ENCODE measurements at regions not wholly inside any gene's neighbourhood (a gene's known extent, or its start where the extent isn't known, plus 50 kb on each side); places are given as distances from the start of the nearest gene placed in this dataset.

DNA sequence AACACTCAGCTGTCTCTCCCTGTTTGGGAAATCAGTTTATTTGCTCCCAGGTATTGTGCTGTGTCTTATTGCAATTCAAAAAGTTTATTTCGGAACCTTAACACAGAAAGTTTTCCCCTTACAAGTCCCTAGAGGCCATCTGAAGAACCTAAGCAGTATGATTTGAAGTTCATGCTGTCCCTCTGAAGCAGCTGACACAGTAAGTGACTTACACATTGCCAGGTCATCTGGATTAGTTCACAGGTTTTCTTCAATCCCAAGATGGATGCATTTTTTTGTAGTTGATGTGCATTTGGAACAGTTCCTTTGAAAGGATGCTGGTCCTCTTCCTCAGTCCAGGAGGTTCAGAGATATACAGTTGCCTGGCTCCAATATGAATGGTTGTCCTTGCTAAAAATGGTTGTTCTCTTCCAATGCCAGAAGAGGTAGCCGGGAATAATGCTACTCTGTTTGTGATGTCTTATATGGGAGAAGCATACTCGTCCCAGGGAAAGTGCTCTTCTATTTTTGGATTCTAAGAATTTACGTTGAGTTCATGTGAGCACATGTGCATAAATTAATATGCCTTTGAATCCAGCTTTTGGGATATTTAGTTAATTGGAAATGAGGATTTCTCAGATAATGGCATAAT, 183.5 kb upstream of the PHYHIPL start:
- no peak for DNase-seq (ENCODE audit: extremely low read depth, low read depth)
- H3K4me3 ChIP-seq (replicated peaks; ENCODE audit: low read depth, low read length): no peak overlapping the region
- TF ChIP-seq, protein P1, sequence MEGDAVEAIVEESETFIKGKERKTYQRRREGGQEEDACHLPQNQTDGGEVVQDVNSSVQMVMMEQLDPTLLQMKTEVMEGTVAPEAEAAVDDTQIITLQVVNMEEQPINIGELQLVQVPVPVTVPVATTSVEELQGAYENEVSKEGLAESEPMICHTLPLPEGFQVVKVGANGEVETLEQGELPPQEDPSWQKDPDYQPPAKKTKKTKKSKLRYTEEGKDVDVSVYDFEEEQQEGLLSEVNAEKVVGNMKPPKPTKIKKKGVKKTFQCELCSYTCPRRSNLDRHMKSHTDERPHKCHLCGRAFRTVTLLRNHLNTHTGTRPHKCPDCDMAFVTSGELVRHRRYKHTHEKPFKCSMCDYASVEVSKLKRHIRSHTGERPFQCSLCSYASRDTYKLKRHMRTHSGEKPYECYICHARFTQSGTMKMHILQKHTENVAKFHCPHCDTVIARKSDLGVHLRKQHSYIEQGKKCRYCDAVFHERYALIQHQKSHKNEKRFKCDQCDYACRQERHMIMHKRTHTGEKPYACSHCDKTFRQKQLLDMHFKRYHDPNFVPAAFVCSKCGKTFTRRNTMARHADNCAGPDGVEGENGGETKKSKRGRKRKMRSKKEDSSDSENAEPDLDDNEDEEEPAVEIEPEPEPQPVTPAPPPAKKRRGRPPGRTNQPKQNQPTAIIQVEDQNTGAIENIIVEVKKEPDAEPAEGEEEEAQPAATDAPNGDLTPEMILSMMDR (IDR thresholded peaks at IDR 0.05; ENCODE audit: low read depth, low read length, missing control alignments): no peak

DNA sequence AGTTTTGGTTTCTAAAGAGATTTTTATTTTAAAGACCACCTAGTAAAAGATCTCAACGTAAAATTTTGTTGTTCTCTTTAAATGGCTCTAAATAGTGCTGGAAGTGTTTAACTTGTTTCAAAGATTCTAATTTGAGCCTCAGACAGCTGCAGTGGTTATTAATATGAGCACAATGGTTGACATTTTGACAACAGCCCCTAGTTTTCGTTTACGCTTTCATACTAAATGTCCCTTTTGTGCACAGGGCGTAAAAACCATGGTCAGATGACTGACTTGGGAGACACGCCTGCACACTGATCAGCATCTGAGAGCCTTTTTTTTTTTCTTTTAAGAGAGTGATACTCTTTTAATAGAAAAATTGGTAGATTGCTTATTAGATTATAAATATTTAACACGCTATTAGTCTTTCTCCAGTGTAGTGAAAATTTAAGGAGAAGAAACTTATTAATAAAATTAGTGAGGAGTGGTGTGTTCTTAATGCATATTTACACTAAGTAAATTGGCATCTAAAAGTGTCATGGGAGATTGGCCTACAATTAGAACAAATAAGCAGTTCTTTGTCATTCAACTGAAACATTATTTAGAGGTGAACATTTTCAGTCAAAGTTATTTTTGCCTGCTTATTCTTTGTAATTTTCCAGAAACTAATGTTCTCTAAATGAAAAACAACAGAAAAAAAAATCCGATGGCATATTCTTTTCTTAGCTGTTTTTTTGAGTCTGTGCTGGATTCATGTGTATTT, 182.8 kb upstream of the PHYHIPL start:
- no peak for DNase-seq (ENCODE audit: extremely low read depth, low read depth)
- TF ChIP-seq, protein P1 (IDR thresholded peaks at IDR 0.05; ENCODE audit: low read depth, low read length, missing control alignments): no peak
- no peak overlapping the region for H3K4me3 ChIP-seq (replicated peaks; ENCODE audit: low read depth, low read length)

- TF ChIP-seq, protein P1 (IDR thresholded peaks at IDR 0.05; ENCODE audit: low read depth, low read length, missing control alignments): no peak
- no peak for DNase-seq (ENCODE audit: extremely low read depth, low read depth)
- no peak overlapping the region for H3K4me3 ChIP-seq (replicated peaks; ENCODE audit: low read depth, low read length)
Measured at GRCh38 chr10:58994226-58995057, 182.0 kb upstream of the PHYHIPL start.

- TF ChIP-seq, protein P1 (IDR thresholded peaks at IDR 0.05; ENCODE audit: low read depth, low read length, missing control alignments): no peak
- no peak for DNase-seq (ENCODE audit: extremely low read depth, low read depth)
Measured at GRCh38 chr10:58995058-58995596, 181.3 kb upstream of the PHYHIPL start.

DNA sequence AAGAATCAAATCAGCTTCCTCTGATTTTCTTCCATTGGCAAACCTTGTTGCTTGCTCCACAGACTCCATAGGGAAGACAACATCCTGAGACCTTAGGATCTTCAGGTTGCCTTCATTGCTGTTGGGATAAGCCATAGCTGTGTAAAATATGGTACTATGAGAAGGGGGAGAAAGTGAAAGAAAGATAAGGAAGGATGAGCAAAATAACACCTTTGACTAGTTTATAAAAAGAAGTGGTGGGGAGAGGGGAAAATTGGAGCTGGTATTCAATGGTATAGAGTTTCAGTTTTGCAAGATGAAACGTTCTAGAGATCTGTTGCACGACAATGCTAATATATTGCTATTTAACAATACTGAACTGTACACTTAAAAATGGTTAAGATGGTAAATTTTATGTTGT, 180.4 kb upstream of the PHYHIPL start:
- TF ChIP-seq, protein P1 (IDR thresholded peaks at IDR 0.05; ENCODE audit: low read depth, low read length, missing control alignments): no peak
- no peak overlapping the region for H3K4me3 ChIP-seq (replicated peaks; ENCODE audit: low read depth, low read length)
- DNase-seq (ENCODE audit: extremely low read depth, low read depth): no peak

More at GRCh38 chr10:58995058-58995596, 181.3 kb upstream of the PHYHIPL start:
- no peak overlapping the region for H3K4me3 ChIP-seq (replicated peaks; ENCODE audit: low read depth, low read length)

GRCh38 chr10:58996866-58997265, 179.6 kb upstream of the PHYHIPL start:
- no peak overlapping the region for H3K4me3 ChIP-seq (replicated peaks; ENCODE audit: low read depth, low read length)
- TF ChIP-seq, protein P1 (IDR thresholded peaks at IDR 0.05; ENCODE audit: low read depth, low read length, missing control alignments): no peak
- no peak for DNase-seq (ENCODE audit: extremely low read depth, low read depth)

Measured in HFF-Myc (cell line).